GM19238 (cell line): ENCODE measurements at regions not wholly inside any gene's neighbourhood (a gene's known extent, or its start where the extent isn't known, plus 50 kb on each side); places are given as distances from the start of the nearest gene placed in this dataset.
"Not testable (repeated sequence)": the region's sequence is repeated elsewhere in the genome, so short reads cannot be mapped to it uniquely, and the experiment has no call there.

Experiments used
- DNase-seq: peaks from one replicate; pipeline ENCODE4 v3.0.0; 2011; ENCODE audit warnings: low spot score; ENCODE audit not compliant: insufficient read length

DNA sequence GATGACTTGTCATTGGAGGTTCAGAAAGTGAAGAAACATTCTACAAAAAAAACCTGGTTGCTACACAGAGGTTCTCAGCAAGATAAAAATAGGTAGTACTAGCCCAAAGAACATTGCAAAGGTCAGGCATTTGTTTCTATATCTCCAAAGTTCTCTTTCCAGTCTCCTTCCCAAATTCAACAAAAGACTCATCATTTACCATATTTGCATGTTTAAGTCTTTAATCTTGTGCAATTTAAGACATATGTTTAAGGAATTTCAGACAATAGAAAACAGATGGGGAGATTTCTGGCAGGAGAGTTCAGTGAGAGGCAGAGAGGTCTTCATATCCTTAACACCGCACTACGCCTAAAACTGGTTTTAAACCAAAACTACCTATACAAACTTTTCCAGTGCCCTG is 173.8 kb upstream of the THBS1 start:
- DNase-seq, result no peak

DNA sequence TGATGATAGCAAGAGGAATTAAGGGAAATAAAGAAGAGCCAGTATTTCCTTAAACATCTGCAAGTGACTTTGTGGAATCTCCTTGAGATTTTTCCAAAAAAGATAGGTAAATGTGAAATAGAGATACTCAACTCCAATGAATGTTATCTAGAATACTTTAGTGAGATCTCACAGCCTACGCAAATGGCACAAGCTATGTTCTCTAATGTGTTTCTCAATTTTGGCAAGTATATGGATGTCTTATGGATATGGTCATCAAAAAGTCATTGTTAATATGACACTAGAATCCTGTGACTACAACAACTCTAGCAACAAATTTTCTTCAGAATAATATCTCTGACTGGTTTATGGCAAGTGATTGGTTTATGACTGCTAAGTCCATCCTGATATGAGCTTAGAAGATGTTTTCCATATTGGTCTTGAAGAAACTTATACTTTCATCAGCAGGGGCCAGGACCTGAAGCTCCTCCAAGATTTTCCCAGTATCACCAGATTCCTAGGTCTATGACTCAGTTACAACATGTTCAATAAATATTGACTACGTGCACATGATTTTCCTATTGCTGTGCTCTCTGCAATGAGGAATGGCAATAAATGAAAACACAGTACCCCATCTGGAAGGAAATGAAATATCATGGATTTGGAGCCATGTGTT is 170.9 kb upstream of the THBS1 start:
- DNase-seq, result no peak

DNA sequence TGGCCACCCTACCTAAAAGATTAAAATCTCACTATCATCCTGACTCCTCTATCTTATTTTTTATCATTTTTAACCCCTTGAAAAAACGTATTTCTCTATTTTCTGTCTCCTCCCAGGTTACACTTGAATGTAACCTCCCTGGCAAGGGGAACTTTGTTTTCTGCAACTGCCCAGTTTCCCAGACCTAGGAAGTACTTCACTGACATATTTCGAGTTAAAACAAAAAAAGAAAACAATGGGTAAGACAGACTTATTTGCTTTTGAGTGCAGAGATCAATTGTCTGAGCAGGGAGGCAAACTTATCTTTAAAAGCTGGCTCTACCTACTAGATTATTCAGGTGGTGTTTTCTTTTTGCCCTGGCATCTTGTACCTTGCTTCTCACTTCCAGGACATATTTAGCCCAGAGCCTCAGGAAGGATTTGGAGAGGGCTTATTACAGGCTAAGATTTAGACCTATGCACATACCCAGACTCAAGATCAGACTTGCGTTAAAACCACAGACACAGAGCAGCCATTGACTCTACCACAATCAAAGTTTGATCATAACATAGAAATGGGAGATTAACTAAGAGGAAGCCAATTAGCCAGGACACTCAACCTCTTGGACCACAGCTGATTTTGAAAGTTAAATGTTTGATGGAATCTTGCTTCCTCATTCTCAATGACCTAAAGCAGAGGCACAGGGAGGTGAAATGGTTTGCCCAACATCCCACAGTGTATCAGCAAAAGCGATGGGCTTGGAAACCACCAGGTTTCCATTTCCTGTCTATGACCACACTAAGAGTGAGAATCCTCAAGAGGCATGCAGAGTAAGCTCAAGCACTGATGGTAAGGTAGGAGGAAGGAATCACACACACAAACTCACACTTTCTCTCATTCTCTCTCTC is 169.5 kb upstream of the THBS1 start:
- peak; percentile 12 for DNase-seq

DNA sequence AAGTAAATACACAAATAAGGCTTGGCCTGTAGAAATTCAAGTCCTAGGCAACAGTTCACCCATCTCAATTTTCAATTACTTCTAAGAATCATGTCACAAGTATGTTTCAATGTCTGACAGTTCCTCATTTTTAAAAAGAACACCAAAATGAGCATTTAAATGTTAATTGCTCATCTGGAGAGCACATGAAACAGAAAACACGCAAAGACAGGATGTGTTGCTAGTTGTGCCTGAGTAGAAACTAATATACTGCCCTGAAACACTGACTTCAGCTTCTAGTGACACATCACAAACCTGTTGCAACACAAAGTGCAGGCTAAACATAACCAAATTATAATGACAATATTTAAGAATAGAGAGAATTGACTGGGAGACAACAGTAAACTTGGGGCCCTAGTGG is 167.3 kb upstream of the THBS1 start:
- peak; percentile 11 for DNase-seq

DNA sequence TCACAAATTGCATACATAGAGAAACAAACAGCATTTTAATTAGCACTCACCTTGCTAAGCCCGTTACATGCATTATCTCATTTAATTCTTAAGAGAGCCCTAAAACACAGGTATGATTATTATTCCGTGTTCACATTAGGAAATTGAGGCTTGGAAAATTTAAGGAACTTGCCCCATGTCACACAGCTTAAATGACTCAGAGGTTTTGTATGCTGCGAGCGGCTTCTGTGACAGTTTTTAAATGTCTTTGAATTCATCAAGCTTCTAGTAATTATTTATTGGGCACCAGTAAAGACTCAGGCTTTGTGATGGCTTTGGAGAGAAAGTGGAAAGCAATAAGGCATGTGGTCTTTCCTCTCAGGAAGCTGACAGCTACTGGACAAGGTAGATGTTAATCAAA is 166.7 kb upstream of the THBS1 start:
- DNase-seq, result no peak

DNA sequence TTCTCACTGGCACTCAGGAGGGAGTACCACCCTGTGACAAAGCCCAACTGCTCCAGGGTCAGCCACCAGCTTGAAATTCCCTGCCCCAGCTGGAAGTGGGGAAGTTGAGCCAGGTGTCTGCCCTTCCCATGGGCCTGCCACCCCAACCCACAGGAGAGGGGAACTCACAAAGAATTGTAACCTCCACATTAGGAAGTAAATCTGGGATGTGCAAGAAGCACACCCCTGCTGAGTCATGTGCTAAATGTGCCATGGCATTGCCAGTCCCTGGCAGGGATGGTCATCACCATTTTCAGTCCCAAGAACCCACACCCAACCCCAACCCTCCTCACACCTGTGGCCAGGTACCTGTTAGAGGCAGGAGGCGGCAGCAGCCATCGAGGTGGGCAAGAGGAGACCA is 165.2 kb upstream of the THBS1 start:
- no peak for DNase-seq

DNA sequence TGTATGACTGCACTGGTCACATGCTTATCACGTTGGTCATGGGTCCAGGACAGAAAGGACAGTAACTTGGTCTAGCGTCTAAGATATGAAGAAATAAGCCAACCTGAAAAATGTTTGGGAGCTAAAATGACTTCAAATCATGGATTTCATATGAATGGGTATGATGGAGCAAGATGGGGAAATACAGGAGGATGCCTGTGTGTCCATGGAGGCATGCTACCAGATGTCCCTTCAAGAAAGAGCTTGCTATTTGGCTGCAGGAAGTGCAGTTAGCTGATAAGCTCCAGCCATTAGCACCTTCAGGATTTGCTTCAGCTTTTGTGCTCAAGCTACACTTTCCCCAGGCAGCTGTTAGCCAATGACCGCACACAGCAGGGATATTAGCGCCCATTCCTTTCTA is 164.6 kb upstream of the THBS1 start:
- DNase-seq, result no peak

DNA sequence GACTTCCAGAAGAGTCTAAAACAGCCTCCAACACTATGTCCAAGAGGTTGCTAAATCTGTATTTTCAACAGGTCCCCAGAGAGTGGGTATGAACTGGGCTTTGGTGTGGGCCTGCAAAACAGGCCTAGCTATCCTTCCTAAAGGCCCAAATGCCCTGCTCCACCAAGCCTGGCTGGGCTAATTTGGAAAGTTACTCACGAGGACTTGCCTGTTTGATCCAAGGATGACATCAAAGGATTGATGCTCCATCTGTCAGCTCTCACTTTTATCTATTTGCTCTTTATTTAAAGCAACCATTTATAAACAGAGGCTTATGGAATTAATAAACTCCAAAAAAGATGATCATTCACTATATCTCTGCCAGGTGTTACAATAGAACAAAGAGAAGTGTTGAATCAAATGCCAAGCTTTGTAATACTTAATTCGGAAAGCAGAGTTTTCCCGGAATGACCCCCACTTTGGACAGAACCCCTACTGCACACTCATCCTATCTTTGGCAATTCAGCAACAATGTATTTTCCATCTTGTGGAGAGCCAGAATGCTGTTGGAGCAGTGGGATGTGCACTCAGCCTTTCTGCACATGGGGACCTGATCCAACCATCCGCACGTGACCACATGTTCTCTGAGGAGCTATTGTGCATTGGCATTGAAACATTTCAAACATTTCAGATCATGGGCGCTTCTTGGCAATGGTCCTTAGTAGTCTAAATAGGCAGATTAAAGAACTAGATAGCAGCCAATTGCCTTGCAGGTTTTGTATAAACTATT is 163.3 kb upstream of the THBS1 start:
- no peak for DNase-seq

DNA sequence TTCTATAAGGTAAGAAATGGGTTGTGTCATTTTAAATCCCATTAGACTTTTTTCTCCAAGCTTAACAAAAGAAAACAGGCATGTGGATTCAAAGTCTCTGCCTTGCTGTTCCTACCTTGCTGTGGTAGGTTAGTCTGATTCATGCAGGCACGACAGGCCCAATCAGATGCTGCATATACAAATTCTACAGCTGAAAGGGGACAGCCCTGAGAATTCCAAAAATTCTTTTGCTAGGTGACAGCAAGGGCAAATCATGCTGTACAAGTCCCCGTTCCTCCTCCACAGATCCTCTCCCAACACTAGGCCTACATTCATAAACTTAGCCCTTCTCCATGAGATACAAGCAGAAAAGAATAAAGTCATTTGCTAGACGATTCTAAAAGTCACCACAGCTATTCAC is 161.2 kb upstream of the THBS1 start:
- no peak for DNase-seq

DNA sequence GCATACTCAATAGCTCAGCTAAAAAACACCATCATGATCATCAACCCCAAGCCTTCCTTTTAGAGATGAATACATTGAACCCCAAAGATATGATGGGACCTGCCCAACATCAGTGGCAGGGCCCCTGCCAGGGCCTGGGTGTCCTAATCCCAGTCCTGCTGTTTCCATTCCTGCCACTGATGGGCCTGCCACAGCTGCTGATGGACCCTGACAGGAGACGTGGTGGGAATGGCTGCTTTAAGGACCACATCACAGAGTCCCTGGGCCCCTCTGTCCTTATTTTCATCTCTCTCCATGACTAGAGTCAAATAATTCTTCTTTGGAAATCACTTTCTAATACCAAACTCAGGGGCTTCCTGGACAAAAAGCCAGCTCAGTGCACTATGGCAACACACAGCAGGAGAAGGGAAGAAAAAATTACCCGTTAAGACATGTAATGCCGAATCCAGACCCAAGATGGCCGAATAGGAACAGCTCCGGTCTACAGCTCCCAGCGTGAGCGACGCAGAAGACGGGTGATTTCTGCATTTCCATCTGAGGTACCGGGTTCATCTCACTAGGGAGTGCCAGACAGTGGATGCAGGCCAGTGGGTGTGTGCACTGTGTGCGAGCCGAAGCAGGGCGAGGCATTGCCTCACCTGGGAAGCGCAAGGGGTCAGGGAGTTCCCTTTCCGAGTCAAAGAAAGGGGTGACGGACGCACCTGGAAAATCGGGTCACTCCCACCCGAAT is 160.6 kb upstream of the THBS1 start:
- DNase-seq, result not testable (repeated sequence)

DNA sequence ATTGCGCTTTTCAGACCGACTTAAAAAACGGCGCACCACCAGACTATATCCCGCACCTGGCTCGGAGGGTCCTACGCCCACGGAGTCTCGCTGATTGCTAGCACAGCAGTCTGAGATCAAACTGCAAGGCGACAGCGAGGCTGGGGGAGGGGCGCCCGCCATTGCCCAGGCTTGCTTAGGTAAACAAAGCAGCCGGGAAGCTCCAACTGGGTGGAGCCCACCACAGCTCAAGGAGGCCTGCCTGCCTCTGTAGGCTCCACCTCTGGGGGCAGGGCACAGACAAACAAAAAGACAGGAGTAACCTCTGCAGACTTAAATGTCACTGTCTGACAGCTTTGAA is 160.1 kb upstream of the THBS1 start:
- DNase-seq, result not testable (repeated sequence)

DNA sequence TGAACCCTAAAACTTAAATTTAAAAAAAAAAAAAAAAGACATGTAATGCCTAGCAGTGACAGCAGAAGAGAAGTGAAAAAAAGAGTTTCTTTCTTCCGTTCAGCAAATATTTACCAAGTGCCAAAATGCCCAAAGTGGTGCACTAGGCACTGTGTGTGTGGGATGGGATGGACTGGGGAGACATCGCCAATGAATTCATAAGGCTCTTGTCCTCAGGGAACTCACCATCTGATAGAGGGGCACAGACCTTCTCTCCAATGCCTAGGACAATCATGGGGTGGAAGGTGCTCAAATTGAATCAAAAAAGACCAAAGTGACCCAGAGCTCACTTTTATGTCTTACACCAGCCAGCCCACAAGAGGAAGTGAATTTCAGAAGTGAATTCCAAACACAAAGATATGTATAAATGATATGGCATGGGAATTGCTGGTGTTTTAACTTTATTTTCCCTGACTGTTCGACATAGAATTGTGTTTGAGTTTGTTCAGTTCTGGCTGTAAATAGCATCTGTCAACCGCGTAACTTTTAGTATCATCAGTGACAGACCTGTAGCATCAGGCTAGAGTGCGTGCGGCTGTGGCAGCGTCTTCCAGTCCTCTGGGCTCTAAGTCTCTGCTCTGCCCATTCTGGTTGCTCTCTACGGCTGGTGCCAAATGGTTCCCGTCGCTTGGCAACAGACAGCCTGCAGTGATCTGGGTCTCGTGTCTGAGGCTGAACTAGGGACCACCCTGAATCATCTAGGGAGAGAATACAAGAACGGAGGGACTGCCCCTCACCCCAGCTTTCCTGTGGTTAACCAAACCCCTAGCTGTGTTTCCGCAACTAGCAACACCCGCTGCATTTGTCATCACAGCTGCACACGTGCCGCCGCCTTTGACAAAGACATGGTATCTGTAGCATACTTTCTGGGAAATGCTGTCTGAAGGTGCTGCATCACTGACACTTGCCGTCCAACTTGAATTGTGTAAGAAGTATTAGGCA is 154.0 kb upstream of the THBS1 start:
- DNase-seq, result peak; percentile 55

DNA sequence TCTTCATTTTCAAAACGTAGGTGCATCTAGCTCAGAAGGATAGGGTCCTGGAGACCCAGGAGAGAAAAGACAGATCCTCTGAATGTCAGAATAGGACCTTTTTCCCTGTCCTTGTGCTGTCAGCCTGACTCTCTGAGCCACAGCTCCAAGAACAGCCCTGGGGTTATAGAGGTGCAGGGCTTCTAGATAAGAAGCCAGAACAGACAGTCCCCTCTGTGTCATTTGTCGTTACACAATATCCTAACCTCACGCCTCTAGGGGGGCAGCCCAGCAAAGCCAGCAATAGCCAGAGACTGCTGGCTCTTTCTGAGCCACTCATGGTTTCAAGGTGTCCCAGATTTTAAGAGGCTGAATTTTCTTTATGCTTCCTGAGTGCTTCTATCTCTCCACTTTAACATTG is 153.2 kb upstream of the THBS1 start:
- DNase-seq, result no peak

DNA sequence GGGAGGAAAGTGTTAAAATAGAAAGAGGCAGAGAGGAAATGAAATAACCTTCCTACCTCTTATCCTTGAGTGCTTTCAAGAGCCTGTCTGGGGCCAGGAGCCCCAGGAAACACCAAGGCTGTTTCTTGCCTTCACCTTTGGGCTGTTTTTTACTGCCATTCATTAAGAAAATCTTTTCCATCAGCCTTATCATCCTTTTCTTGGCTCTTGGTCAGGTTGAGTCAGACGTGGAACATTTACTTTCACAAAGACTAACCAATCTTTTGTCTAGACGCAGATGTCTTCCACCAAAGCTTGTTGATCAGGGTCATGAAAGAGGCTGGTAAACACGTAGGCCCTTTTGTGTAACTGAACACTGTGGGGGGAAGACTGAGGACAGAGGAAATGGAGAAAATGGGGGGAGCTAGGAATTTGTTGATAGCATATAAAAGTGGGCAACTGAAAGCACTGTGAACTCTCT is 151.0 kb upstream of the THBS1 start:
- DNase-seq, result no peak

DNA sequence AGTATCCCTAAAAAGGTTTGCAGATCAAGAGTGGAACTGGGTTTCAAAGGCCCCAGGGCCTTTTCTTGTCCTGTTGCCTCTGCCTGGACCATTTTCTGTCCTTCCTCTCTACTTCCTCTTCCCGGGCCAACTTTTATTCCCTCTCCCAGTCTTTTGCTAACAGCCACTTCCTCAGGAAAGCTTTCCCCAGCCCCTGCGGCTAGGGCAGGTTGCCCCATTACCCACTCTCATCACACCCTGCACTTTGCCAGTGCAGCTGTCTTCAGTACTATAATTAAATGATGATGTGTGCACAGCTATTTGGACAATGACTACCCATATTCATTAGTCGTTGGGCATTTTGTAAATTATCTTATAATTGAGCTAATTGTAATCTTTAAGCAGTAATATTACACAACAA is 150.5 kb upstream of the THBS1 start:
- DNase-seq, result no peak

DNA sequence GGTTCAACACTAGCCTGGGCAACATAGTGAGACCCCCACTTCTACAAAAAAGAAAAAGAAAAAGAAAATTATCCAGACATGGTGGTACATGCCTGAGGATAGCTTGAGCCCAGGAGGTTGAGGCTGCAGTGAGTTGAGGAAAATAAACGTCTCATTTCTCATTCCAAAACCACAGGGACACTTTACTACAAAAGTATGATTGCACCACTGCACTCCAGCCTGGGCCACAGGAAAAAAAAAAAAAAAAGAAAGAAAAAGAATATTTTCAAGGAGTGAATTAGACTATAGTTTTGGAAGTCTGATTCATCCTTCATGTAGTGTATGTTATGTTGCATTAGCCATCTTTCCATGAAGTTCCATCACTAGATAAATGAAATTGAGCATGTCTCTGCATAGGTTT is 149.5 kb upstream of the THBS1 start:
- DNase-seq, result no peak

DNA sequence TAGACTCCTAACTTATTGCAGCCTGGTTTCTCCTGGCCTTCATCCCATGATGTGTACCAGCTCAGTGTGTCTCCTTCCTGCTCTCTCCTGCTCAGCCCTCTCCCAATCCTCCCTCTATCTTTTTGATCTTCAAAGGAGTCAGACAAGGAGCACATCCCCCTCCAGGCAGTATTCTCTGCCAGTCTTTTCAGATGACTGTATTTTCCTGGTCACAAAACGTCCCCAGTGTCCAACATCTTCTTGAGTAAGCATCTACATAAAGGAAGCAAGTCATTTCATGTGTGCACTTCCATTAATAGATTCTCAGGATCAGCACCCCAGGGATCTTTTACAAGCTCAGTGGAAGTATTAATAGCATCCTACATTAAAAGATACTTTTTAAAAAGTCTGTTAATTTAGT is 148.9 kb upstream of the THBS1 start:
- DNase-seq, result no peak

DNA sequence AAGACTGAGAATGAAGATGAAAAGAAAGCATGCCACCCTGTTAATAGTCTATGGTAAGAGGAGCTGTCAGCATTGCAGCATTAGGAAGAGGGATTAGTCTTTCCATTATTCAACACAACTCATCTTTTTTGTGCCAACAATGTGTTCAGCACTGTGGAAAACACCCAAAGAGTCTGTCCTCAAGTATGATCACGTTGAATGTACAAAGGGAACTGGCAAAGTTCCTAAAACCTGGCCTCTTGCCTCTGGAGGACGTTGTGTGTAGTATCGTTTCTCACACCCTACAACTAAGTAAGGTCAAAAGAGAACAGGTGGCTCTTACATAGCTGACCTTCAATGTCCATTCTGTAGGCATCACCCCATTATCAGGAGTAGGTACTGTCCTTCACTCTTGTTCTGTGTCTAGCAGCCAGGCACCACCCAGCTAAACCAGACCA is 147.9 kb upstream of the THBS1 start:
- DNase-seq, result no peak

DNA sequence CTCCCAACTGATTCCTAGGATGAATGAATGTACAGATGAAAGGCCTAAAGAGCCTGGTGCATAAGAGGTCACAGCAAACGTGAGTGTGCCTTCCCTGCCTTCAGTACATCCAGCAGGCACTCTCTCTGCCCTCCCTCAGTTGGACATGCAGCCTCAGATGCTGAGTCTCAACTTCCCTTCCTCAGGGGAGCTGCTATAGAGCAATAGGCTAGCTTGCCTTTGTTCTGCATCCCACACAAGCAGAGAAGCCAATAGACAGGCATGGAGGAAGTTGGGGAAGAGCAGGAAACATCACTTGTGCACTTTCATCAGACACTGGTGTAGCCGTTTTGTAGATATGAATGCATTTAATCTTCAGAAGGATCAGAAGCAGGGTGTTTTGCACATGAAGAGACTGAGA is 147.5 kb upstream of the THBS1 start:
- DNase-seq, result no peak

DNA sequence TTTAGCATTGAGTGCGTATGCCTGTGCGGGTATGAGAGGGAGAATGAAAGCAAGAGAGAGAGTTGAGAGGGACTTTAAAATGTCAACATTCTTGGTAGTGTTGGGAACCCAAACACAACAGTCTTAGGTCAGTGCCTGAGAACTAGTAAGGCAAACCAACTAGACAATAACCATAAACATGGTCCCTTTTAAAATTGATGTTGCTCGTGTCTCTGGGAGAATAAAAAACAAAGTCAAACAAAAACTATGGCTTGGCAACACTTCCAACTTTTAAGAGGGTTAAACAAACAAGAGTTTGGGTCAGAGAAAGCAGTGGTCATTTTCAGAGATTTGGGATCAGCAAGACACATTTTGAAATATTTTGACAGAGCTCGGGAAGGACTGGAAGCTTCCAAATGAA is 146.7 kb upstream of the THBS1 start:
- DNase-seq, result no peak
